Upper lobe of right lung (tissue), 1 donor: ENCODE measurements at regions not wholly inside any gene's neighbourhood (a gene's known extent, or its start where the extent isn't known, plus 50 kb on each side); places are given as distances from the start of the nearest gene placed in this dataset.
A peak's percentile ranks its signal among the peaks of the same experiment; 100 is the strongest.

ENCODE experiments used
- ATAC-seq: fragments of 200-7000 bp; cut with Tn5 transposase; one replicate; pipeline ENCODE4 v1.9.1; 2020; ENCODE audit warnings: mild to moderate bottlenecking, moderate library complexity
- DNase-seq: peaks from one replicate; pipeline ENCODE4 v3.0.0-alpha.2; 2020
- H3K27ac ChIP-seq: fragments of 200-600 bp; one replicate; pipeline ENCODE4 v1.8.0; 2022
- H3K27me3 ChIP-seq: fragments of 200-600 bp; one replicate; pipeline ENCODE4 v1.8.0; 2022; ENCODE audit warnings: mild to moderate bottlenecking
- H3K36me3 ChIP-seq: fragments of 200-600 bp; one replicate; pipeline ENCODE4 v1.8.0; 2022
- H3K4me1 ChIP-seq: fragments of 200-600 bp; one replicate; pipeline ENCODE4 v1.8.0; 2022
- H3K4me3 ChIP-seq: fragments of 200-600 bp; one replicate; pipeline ENCODE4 v1.8.0; 2022; ENCODE audit warnings: mild to moderate bottlenecking
- H3K9me3 ChIP-seq: fragments of 200-600 bp; one replicate; pipeline ENCODE4 v1.8.0; 2022
- intact Hi-C: fragments of 100-400 bp; cut with DNase I; formaldehyde crosslinking; loops from one replicate; pipeline ENCODE4 v1.11.0; 2022
- TF ChIP-seq, protein P1 (sequence below): fragments of 200-600 bp; IDR thresholded peaks from one replicate; pipeline ENCODE4 v1.8.0; 2022; ENCODE audit warnings: antibody characterized with exemption
- donor health status: DM: no; HTN: yes; CAD: no; lungs with severe emphysema.

DNA sequence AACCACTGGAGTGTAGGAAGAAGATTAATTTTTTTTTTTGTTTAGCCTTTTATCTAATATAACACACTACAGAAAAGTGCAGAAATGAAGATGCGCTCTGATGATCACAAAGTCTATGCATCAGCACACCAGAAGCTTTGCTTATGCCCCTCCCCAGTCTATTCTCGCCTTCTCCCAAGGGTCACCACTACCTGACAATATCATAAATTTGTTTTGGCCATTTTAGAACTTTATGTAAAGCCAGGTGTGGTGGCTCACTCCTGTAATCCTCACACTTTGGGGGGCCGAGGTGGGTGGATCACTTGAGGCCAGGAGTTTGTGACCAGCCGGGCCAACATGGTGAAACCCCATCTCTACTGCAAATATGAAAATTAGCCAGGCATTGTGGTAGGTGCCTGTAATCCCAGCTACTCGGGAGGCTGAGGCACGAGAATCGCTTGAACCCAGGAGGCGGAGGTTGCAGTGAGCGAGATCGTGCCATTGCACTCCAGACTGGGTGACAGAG is 231.3 kb downstream of the FOXD2 start:
- Histone ChIP-seq H3K4me3 (no peak overlapping the region), H3K27me3 (no peaks in the 10 kb centered on the region), H3K36me3 (no peaks in the 10 kb centered on the region), H3K9me3 (no peaks in the 10 kb centered on the region), H3K27ac (no peak overlapping the region), H3K4me1 (no peaks in the 10 kb centered on the region)
- ATAC-seq (no peak), DNase-seq (no peak)
- TF ChIP-seq, protein P1, sequence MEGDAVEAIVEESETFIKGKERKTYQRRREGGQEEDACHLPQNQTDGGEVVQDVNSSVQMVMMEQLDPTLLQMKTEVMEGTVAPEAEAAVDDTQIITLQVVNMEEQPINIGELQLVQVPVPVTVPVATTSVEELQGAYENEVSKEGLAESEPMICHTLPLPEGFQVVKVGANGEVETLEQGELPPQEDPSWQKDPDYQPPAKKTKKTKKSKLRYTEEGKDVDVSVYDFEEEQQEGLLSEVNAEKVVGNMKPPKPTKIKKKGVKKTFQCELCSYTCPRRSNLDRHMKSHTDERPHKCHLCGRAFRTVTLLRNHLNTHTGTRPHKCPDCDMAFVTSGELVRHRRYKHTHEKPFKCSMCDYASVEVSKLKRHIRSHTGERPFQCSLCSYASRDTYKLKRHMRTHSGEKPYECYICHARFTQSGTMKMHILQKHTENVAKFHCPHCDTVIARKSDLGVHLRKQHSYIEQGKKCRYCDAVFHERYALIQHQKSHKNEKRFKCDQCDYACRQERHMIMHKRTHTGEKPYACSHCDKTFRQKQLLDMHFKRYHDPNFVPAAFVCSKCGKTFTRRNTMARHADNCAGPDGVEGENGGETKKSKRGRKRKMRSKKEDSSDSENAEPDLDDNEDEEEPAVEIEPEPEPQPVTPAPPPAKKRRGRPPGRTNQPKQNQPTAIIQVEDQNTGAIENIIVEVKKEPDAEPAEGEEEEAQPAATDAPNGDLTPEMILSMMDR, result no peak
- intact Hi-C loops, result no loop called here

DNA sequence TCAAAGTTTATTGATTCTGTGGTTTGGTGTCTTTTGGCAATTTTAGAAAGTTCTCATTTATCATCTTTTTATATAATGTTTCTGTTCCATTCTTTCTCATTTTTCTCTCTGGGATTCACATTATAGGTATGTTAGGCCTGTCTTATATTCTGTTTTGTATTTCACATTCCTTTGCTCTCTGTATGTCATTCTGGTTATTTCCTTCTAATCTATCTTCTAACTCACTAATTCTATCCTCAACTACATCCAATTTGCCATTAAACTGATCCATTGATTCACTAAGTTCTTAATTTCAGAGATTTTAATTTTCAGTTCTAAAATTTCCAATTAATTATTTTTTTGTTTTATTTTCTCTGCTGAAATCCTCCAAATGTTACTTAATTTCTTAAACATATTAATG is 234.8 kb downstream of the FOXD2 start:
- Histone ChIP-seq H3K4me1 (no peaks in the 10 kb centered on the region), H3K4me3 (no peak overlapping the region), H3K27ac (no peak overlapping the region), H3K9me3 (no peaks in the 10 kb centered on the region), H3K27me3 (no peaks in the 10 kb centered on the region), H3K36me3 (no peaks in the 10 kb centered on the region)
- TF ChIP-seq, protein P1, result no peak
- DNase-seq (no peak), ATAC-seq (no peak)
- intact Hi-C loops, result no loop called here

DNA sequence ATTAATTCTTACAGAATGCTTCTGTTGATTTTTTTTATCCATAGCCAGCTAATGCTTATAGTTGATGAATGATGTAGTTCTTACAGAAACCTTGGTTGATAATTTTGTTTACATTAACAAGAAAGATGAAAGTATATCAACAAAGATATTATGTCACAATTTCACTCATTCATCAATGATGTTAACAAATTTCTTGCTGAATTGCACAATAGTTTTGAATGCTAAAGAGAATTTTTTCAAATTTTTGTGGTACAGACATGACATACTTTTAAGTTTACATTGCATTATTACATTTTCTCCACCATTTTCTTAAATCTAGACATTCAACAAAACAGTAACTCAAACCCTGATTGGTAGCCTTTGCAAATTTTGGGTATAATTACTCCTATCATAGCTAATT is 236.3 kb downstream of the FOXD2 start:
- ATAC-seq, result no peak
- TF ChIP-seq, protein P1, result no peak
- no peaks in the 10 kb centered on the region for H3K36me3 ChIP-seq

DNA sequence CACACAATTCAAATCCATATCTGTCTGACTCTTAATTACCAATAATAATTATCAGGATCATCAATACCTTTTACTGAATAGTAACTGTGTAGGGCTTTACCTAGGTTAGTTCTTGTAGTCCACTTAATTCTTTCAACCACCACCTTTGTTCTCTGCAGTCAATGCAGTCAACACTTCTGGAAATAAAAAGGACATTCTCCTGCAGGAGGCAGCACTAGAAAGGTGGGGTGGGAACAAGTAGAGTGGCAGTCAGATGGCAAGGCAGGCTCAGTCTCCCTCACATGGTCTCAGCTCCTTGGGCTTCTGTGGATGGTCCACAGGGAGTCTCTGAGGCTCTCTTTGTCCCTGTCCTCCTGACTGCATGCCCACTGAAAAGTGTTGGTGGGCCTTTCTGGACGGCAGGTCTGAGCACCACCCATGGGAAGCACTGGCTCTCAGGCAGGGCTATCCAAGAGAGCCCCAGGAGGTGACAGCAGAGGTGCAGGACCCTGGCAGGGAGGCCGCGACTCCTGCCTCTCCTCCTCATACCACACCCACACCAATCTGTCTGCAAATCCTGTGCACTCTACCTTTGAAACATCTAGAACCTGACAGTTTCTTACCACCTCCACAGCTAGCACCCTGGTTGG is 237.3 kb downstream of the FOXD2 start:
- intact Hi-C loops, result no loop called here
- no peaks in the 10 kb centered on the region for H3K9me3 ChIP-seq
- ATAC-seq, result no peak
- no peak overlapping the region for H3K27ac ChIP-seq
- no peaks in the 10 kb centered on the region for H3K4me1 ChIP-seq
- no peak overlapping the region for H3K4me3 ChIP-seq
- H3K36me3 ChIP-seq, result no peaks in the 10 kb centered on the region
- H3K27me3 ChIP-seq, result no peaks in the 10 kb centered on the region
- peak; percentile 21 for DNase-seq
- TF ChIP-seq, protein P1, result no peak

More for the DNA sequence above, 236.3 kb downstream of the FOXD2 start:
- no peaks in the 10 kb centered on the region for H3K27me3 ChIP-seq
- DNase-seq, result no peak
- H3K9me3 ChIP-seq, result no peaks in the 10 kb centered on the region
- no peak overlapping the region for H3K4me3 ChIP-seq
- H3K4me1 ChIP-seq, result no peaks in the 10 kb centered on the region
- H3K27ac ChIP-seq, result no peak overlapping the region
- intact Hi-C loops, result no loop called here

DNA sequence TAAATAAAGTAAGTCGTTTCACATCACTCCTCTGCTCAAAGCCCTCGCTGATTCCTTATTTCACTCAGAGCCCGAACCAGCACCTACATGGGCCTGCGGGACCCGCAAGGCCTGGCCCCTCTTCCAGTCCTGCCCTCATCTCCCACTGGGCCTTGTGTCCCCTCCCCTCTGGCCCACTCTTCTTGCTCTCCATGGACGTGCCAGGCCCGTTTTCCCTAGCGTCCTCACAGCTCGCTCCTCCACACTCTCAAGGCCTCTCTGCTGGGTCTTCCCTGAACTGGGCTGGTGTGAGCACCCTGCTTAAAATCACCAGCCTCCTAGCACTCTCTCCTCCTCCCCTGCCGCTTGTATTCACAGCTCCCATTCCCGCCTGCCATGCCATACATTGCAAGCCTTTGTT is 237.9 kb downstream of the FOXD2 start:
- DNase-seq (peak; percentile 29), ATAC-seq (peak; percentile 20)
- Histone ChIP-seq H3K27me3 (no peaks in the 10 kb centered on the region), H3K9me3 (no peaks in the 10 kb centered on the region), H3K4me1 (no peaks in the 10 kb centered on the region), H3K27ac (no peak overlapping the region), H3K4me3 (no peak overlapping the region), H3K36me3 (no peaks in the 10 kb centered on the region)
- intact Hi-C loops, result no loop called here
- TF ChIP-seq, protein P1, result no peak
